ENCODE measurements at regions not wholly inside any gene's neighbourhood (a gene's known extent, or its start where the extent isn't known, plus 50 kb on each side); places are given as distances from the start of the nearest gene placed in this dataset.

DNA sequence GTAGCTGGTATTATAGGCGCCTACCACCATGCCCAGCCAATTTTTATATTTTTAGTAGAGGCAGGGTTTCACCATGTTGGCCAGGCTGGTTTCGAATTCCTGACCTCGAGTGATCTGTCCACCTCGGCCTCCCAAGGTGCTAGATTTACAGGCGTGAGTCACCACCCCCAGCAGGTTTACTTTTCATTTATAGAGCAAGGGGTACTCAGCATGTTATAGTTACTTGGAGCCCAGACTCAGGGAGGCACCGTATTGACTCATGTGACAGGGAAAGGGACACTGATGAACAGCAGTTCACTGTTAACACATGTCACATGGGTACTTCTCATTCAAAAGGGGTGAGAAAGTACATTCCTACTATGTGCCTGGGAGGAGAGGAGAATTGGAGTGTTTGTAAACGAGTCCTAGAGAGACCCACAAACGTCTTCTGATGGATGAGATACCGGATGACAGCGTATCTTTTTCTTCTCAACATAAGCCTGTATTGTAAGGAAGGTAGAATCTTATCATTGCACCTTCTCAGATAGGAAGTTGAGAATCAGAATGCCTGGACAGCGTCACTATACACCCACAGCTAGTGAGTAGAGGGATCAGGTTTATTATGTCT, 510.0 kb downstream of the USP25 start:
- no peaks in the 10 kb centered on the region for H3K36me3 Mint-ChIP-seq (ENCODE audit: low read depth)
- H3K27ac Mint-ChIP-seq = no peak overlapping the region
- no peaks in the 10 kb centered on the region for H3K9me3 Mint-ChIP-seq
- H3K4me1 Mint-ChIP-seq (ENCODE audit: low read depth) = no peaks in the 10 kb centered on the region
- no peak overlapping the region for H3K4me3 Mint-ChIP-seq
- H3K27me3 Mint-ChIP-seq = no peaks in the 10 kb centered on the region
- intact Hi-C loops (cut with micrococcal nuclease) = no loop called here

DNA sequence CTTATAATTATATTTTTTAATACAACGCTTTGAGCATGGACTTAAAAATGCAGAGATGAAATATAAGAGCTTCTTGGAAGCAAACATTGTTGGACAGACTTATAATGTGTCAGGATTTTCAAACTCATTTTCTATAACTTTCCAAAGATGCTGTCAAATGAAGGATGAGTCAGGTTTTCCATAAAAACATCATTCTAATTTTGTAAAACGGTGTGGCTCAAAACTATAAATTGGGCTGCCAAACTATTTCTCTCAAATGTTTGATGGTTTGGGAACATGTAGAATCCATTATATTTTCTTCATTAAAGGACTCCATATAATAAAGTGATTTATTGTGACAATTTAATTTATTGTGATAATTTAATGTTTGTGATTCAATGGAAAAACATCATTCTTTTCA, 511.2 kb downstream of the USP25 start:
- H3K36me3 Mint-ChIP-seq (ENCODE audit: low read depth) = no peaks in the 10 kb centered on the region
- H3K27ac Mint-ChIP-seq = no peak overlapping the region
- no peaks in the 10 kb centered on the region for H3K4me1 Mint-ChIP-seq (ENCODE audit: low read depth)
- H3K4me3 Mint-ChIP-seq = no peak overlapping the region
- intact Hi-C loops (cut with micrococcal nuclease) = no loop called here
- no peaks in the 10 kb centered on the region for H3K9me3 Mint-ChIP-seq
- no peaks in the 10 kb centered on the region for H3K27me3 Mint-ChIP-seq

GRCh38 chr21:16241479-16241963, 511.7 kb downstream of the USP25 start:
- Mint-ChIP-seq H3K9me3 (no peaks in the 10 kb centered on the region), H3K27me3 (no peaks in the 10 kb centered on the region), H3K4me1 (ENCODE audit: low read depth) (no peaks in the 10 kb centered on the region), H3K36me3 (ENCODE audit: low read depth) (no peaks in the 10 kb centered on the region), H3K27ac (no peak overlapping the region), H3K4me3 (no peak overlapping the region)
- intact Hi-C loops (cut with micrococcal nuclease) = no loop called here

GRCh38 chr21:16243396-16243795, 513.6 kb downstream of the USP25 start:
- no peaks in the 10 kb centered on the region for H3K36me3 Mint-ChIP-seq (ENCODE audit: low read depth)
- no peaks in the 10 kb centered on the region for H3K27me3 Mint-ChIP-seq
- no peak overlapping the region for H3K27ac Mint-ChIP-seq
- H3K4me1 Mint-ChIP-seq (ENCODE audit: low read depth) = no peaks in the 10 kb centered on the region
- intact Hi-C loops (cut with micrococcal nuclease) = no loop called here
- H3K9me3 Mint-ChIP-seq = no peaks in the 10 kb centered on the region
- no peak overlapping the region for H3K4me3 Mint-ChIP-seq

DNA sequence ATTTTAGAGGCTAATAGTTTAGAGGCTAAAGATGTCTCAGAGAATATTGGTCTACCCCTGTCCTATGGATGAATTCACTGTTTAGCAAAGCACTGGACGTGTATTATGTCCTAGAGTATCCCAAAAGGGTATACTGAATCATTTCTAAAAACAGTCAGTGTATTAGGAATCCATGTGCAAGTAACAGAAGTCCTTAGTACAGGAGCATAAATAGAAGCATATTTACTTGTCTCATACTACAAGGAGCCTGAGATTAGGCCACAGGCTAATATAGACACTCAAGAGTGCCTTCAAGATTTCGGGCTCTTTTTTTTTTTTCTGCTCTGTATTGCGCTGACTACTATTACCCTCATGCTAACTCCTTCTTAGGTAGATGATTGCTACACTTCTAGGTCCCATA, 518.9 kb downstream of the USP25 start:
- no peaks in the 10 kb centered on the region for H3K9me3 Mint-ChIP-seq
- no peak overlapping the region for H3K27ac Mint-ChIP-seq
- H3K36me3 Mint-ChIP-seq (ENCODE audit: low read depth) = no peaks in the 10 kb centered on the region
- no peaks in the 10 kb centered on the region for H3K4me1 Mint-ChIP-seq (ENCODE audit: low read depth)
- no peaks in the 10 kb centered on the region for H3K27me3 Mint-ChIP-seq
- H3K4me3 Mint-ChIP-seq = no peak overlapping the region
- intact Hi-C loops (cut with micrococcal nuclease) = no loop called here

DNA sequence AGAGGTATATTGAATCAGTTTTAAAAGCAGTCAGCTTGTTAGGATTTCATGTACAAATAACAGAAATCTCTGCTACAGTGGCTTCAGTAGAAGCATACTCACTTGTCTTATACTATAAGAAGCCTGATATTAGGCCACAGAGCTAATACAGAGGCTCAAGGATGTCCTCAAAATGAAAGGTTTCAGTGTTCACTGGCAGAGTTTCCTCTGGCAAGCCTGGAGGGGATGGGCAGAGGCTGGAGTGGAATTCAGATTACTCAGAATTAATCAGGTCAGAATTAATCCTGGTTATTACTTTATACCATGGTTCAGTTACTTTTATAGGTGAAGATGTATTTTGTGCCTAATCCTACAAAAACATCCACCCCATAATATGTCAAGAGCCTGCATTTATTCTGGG, 520.5 kb downstream of the USP25 start:
- no peak overlapping the region for H3K4me3 Mint-ChIP-seq
- H3K9me3 Mint-ChIP-seq = no peaks in the 10 kb centered on the region
- H3K27ac Mint-ChIP-seq = no peak overlapping the region
- H3K4me1 Mint-ChIP-seq (ENCODE audit: low read depth) = no peaks in the 10 kb centered on the region
- no peaks in the 10 kb centered on the region for H3K36me3 Mint-ChIP-seq (ENCODE audit: low read depth)
- no peaks in the 10 kb centered on the region for H3K27me3 Mint-ChIP-seq
- intact Hi-C loops (cut with micrococcal nuclease) = no loop called here

GRCh38 chr21:16258844-16259611, 529.2 kb downstream of the USP25 start:
- H3K4me1 Mint-ChIP-seq (ENCODE audit: low read depth) = no peaks in the 10 kb centered on the region
- no peak overlapping the region for H3K4me3 Mint-ChIP-seq
- no peaks in the 10 kb centered on the region for H3K36me3 Mint-ChIP-seq (ENCODE audit: low read depth)
- no peak overlapping the region for H3K27ac Mint-ChIP-seq
- no peaks in the 10 kb centered on the region for H3K9me3 Mint-ChIP-seq
- intact Hi-C loops (cut with micrococcal nuclease) = no loop called here
- H3K27me3 Mint-ChIP-seq = no peaks in the 10 kb centered on the region

DNA sequence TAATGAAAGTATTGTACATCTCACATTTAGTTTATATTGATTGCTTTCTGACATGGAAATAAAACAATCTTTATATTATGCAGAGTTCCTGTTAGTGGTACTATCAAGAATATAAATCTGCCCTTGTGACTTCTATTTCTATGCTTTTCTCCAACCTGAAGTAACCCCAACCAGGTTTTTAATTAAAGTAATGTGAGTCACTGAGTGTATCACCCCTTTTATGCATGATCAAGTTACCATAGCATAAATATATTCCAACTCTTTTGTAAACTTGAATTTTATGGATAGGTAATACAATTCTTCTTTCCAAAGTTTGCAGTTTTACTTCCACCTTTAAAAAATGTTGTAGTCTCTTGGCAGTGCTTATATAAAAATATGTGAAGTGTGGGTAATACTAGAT, 532.3 kb downstream of the USP25 start:
- no peak overlapping the region for H3K27ac Mint-ChIP-seq
- intact Hi-C loops (cut with micrococcal nuclease) = no loop called here
- no peak overlapping the region for H3K4me3 Mint-ChIP-seq
- no peaks in the 10 kb centered on the region for H3K9me3 Mint-ChIP-seq
- no peaks in the 10 kb centered on the region for H3K27me3 Mint-ChIP-seq
- no peaks in the 10 kb centered on the region for H3K36me3 Mint-ChIP-seq (ENCODE audit: low read depth)
- no peaks in the 10 kb centered on the region for H3K4me1 Mint-ChIP-seq (ENCODE audit: low read depth)

DNA sequence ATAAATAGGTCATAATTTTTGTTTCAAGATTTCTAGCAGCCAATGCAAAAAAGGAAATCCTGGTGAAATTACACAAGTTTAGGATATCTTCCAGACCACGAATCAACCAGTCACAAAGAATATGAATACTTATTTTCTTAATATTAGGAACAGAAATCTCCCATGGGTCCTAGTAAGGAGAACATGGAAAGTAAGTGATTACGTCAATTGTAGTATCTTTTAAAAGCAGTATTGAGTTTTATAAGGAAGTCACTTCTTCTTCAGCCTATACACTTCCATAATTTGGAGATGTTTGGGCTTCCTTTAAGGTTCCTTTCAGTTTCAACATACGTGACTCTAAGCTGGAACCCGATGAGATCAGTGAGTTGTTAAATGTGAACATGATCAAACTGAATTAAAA, 534.5 kb downstream of the USP25 start:
- Mint-ChIP-seq H3K4me3 (no peak overlapping the region), H3K4me1 (ENCODE audit: low read depth) (no peaks in the 10 kb centered on the region), H3K9me3 (no peaks in the 10 kb centered on the region), H3K27ac (no peak overlapping the region), H3K36me3 (ENCODE audit: low read depth) (no peaks in the 10 kb centered on the region), H3K27me3 (no peaks in the 10 kb centered on the region)
- intact Hi-C loops (cut with micrococcal nuclease) = loop anchor here (2.0 kb wide), 1 partner anchor 66 kb away; no protein-coding TSS in a partner anchor

- no peaks in the 10 kb centered on the region for H3K27me3 Mint-ChIP-seq
These were observed 539.7 kb downstream of the USP25 start for GRCh38 chr21:16269476-16269875.

GRCh38 chr21:16279731-16280581, 550.2 kb downstream of the USP25 start:
- no peak overlapping the region for H3K4me3 Mint-ChIP-seq
- H3K9me3 Mint-ChIP-seq = no peaks in the 10 kb centered on the region
- no peaks in the 10 kb centered on the region for H3K36me3 Mint-ChIP-seq (ENCODE audit: low read depth)
- no peaks in the 10 kb centered on the region for H3K27me3 Mint-ChIP-seq
- intact Hi-C loops (cut with micrococcal nuclease) = no loop called here
- no peaks in the 10 kb centered on the region for H3K4me1 Mint-ChIP-seq (ENCODE audit: low read depth)
- H3K27ac Mint-ChIP-seq = no peak overlapping the region

More at GRCh38 chr21:16269476-16269875, 539.7 kb downstream of the USP25 start:
- H3K4me1 Mint-ChIP-seq (ENCODE audit: low read depth) = no peaks in the 10 kb centered on the region
- H3K4me3 Mint-ChIP-seq = no peak overlapping the region
- no peak overlapping the region for H3K27ac Mint-ChIP-seq
- intact Hi-C loops (cut with micrococcal nuclease) = no loop called here
- no peaks in the 10 kb centered on the region for H3K9me3 Mint-ChIP-seq
- H3K36me3 Mint-ChIP-seq (ENCODE audit: low read depth) = no peaks in the 10 kb centered on the region

DNA sequence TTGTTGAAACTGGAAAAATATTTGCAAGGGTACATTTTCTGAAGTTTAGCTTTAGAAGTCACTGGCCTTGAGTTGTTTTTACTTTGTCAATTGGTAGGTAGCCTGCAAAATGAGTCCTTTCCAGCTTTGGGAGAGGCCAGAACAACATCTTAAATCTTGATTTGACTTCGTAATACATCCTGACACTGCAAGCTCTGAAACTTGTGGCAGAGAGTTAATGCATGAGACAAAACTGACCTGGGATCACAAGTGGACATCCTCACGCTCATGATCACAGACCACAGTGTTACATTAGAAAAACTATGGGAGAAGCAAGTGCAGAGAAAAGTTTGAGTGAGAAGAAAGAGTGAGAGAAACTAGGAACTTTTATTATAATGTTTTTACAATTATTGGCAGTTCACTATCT, 550.9 kb downstream of the USP25 start:
- Mint-ChIP-seq H3K36me3 (ENCODE audit: low read depth) (no peaks in the 10 kb centered on the region), H3K9me3 (no peaks in the 10 kb centered on the region), H3K4me3 (no peak overlapping the region), H3K27me3 (no peaks in the 10 kb centered on the region), H3K27ac (no peak overlapping the region), H3K4me1 (ENCODE audit: low read depth) (no peaks in the 10 kb centered on the region)
- intact Hi-C loops (cut with micrococcal nuclease) = no loop called here

GRCh38 chr21:16283516-16283915, 553.7 kb downstream of the USP25 start:
- no peaks in the 10 kb centered on the region for H3K4me1 Mint-ChIP-seq (ENCODE audit: low read depth)
- no peak overlapping the region for H3K4me3 Mint-ChIP-seq
- H3K27me3 Mint-ChIP-seq = no peaks in the 10 kb centered on the region
- no peak overlapping the region for H3K27ac Mint-ChIP-seq
- H3K36me3 Mint-ChIP-seq (ENCODE audit: low read depth) = no peaks in the 10 kb centered on the region
- H3K9me3 Mint-ChIP-seq = no peaks in the 10 kb centered on the region
- intact Hi-C loops (cut with micrococcal nuclease) = no loop called here

- no peaks in the 10 kb centered on the region for H3K4me1 Mint-ChIP-seq (ENCODE audit: low read depth)
- H3K27me3 Mint-ChIP-seq = no peaks in the 10 kb centered on the region
- no peaks in the 10 kb centered on the region for H3K36me3 Mint-ChIP-seq (ENCODE audit: low read depth)
- intact Hi-C loops (cut with micrococcal nuclease) = no loop called here
- H3K9me3 Mint-ChIP-seq = no peaks in the 10 kb centered on the region
- no peak overlapping the region for H3K4me3 Mint-ChIP-seq
- no peak overlapping the region for H3K27ac Mint-ChIP-seq
These were observed 555.9 kb downstream of the USP25 start for GRCh38 chr21:16285605-16286126.

Measured in dendritic cell treated with granulocyte-macrophage colony-stimulating factor and Interleukin-4, amounts not matched to agents 40 ng/mL and 50 ng/mL, for 4 days (primary cell).